DOHH2 (cell line): ENCODE measurements at regions not wholly inside any gene's neighbourhood (a gene's known extent, or its start where the extent isn't known, plus 50 kb on each side); places are given as distances from the start of the nearest gene placed in this dataset.

Experiments used
- H3F3A ChIP-seq: fragments of 200-600 bp; sonication (generic), shearing (Covaris generic); 2 replicates; pipeline ENCODE4 v1.6.0; 2016; ENCODE audit warnings: antibody characterized with exemption, mild to moderate bottlenecking; ENCODE audit not compliant: control insufficient read depth, insufficient read depth
- H3K27ac ChIP-seq: fragments of 200-600 bp; sonication (generic); 2 replicates; pipeline ENCODE4 v1.5.1; 2014; ENCODE audit warnings: low read depth, mild to moderate bottlenecking, low read length, moderate library complexity
- H3K27me3 ChIP-seq: fragments of 200-600 bp; sonication (generic); 2 replicates; pipeline ENCODE4 v1.6.1; 2014; ENCODE audit warnings: mild to moderate bottlenecking, low read length, mixed read lengths; ENCODE audit not compliant: control insufficient read depth
- H3K36me3 ChIP-seq: fragments of 200-600 bp; sonication (generic); 2 replicates; pipeline ENCODE4 v1.6.1; 2014; ENCODE audit warnings: mild to moderate bottlenecking, low read length, moderate library complexity, mixed read lengths; ENCODE audit not compliant: control insufficient read depth
- H3K4me1 ChIP-seq: fragments of 200-600 bp; sonication (generic); 2 replicates; pipeline ENCODE4 v1.6.1; 2014; ENCODE audit warnings: mild to moderate bottlenecking, low read length, mixed read lengths; ENCODE audit not compliant: control insufficient read depth
- H3K4me2 ChIP-seq: fragments of 200-600 bp; sonication (generic); 2 replicates; pipeline ENCODE4 v1.6.0; 2014; ENCODE audit warnings: mild to moderate bottlenecking, low read length, moderate library complexity
- H3K4me3 ChIP-seq: fragments of 200-600 bp; sonication (generic); 2 replicates; pipeline ENCODE4 v1.5.1; 2014; ENCODE audit warnings: mild to moderate bottlenecking, low read length, mixed read lengths
- H3K79me2 ChIP-seq: fragments of 200-600 bp; sonication (generic); 2 replicates; pipeline ENCODE4 v1.6.1; 2014; ENCODE audit warnings: mild to moderate bottlenecking, low read length, mixed read lengths; ENCODE audit not compliant: control insufficient read depth
- H3K9me2 ChIP-seq: fragments of 200-600 bp; sonication (generic); replicated peaks from 2 replicates; pipeline ENCODE4 v1.6.1; 2014; ENCODE audit warnings: mild to moderate bottlenecking, low read length, mixed read lengths; ENCODE audit not compliant: control insufficient read depth
- H3K9me3 ChIP-seq: fragments of 200-600 bp; sonication (generic); 2 replicates; pipeline ENCODE4 v1.6.1; 2014; ENCODE audit warnings: antibody characterized with exemption, low read length, mixed read lengths; ENCODE audit not compliant: control insufficient read depth, insufficient read depth
- H4K20me1 ChIP-seq: fragments of 200-600 bp; sonication (generic); 2 replicates; pipeline ENCODE4 v1.6.0; 2014; ENCODE audit warnings: low read depth, mild to moderate bottlenecking, antibody characterized with exemption, low read length, moderate library complexity; ENCODE audit not compliant: control insufficient read depth, insufficient read depth
- EZH2phosphoT487 ChIP-seq: fragments of 200-600 bp; sonication (generic); IDR thresholded peaks from 2 replicates; pipeline ENCODE4 v1.6.1; 2017; ENCODE audit warnings: borderline replicate concordance, mild to moderate bottlenecking, antibody characterized with exemption, low read length, moderate library complexity, mixed read lengths
- TF ChIP-seq, protein P1 (sequence below): fragments of 200-600 bp; sonication (generic); IDR thresholded peaks from one replicate; pipeline ENCODE4 v1.5.1; 2014; ENCODE audit warnings: antibody characterized with exemption, mild to moderate bottlenecking, low read depth, low read length; ENCODE audit not compliant: poor library complexity, severe bottlenecking

DNA sequence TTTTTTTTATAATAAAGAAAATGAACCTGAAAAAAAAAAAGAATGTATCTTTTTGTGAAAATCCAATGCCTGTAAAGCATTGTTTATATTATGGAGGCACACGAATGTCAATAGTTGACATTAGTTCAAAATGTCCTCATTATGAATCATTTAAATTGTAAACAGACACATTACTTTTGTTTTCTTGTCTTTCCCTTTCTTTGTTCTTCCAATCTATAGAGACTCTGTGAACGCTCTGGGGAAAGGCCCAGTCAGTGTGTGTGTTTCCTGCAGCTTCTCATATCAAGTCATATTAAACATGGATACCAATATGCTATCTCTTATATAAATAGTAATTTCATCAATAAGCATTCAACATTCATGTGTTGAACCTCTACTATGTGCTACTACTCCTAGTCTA is 193.1 kb downstream of the KCTD12 start:
- Histone ChIP-seq H4K20me1 (no peaks in the 10 kb centered on the region), H3K79me2 (no peaks in the 10 kb centered on the region)
- TF ChIP-seq, protein P1, sequence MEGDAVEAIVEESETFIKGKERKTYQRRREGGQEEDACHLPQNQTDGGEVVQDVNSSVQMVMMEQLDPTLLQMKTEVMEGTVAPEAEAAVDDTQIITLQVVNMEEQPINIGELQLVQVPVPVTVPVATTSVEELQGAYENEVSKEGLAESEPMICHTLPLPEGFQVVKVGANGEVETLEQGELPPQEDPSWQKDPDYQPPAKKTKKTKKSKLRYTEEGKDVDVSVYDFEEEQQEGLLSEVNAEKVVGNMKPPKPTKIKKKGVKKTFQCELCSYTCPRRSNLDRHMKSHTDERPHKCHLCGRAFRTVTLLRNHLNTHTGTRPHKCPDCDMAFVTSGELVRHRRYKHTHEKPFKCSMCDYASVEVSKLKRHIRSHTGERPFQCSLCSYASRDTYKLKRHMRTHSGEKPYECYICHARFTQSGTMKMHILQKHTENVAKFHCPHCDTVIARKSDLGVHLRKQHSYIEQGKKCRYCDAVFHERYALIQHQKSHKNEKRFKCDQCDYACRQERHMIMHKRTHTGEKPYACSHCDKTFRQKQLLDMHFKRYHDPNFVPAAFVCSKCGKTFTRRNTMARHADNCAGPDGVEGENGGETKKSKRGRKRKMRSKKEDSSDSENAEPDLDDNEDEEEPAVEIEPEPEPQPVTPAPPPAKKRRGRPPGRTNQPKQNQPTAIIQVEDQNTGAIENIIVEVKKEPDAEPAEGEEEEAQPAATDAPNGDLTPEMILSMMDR, result no peak
- TF ChIP-seq EZH2phosphoT487, result no peak

GRCh38 chr13:76692346-76692745 is 193.9 kb downstream of the KCTD12 start:
- no peaks in the 10 kb centered on the region for H3K79me2 ChIP-seq
- no peaks in the 10 kb centered on the region for H3K27me3 ChIP-seq
- no peaks in the 10 kb centered on the region for H3K4me1 ChIP-seq
- no peak for TF ChIP-seq EZH2phosphoT487
- TF ChIP-seq, protein P1, result no peak
- no peaks in the 10 kb centered on the region for H4K20me1 ChIP-seq
- no peaks in the 10 kb centered on the region for H3K9me3 ChIP-seq
- H3K4me3 ChIP-seq, result no peak overlapping the region
- no peaks in the 10 kb centered on the region for H3K9me2 ChIP-seq
- H3K27ac ChIP-seq, result no peak overlapping the region
- H3K36me3 ChIP-seq, result no peaks in the 10 kb centered on the region
- no peaks in the 10 kb centered on the region for H3F3A ChIP-seq
- H3K4me2 ChIP-seq, result no peak overlapping the region

More for the DNA sequence above, 193.1 kb downstream of the KCTD12 start:
- Histone ChIP-seq H3K4me1 (no peaks in the 10 kb centered on the region), H3K4me2 (no peak overlapping the region), H3K36me3 (no peaks in the 10 kb centered on the region), H3K9me2 (no peaks in the 10 kb centered on the region), H3K4me3 (no peak overlapping the region), H3K9me3 (no peaks in the 10 kb centered on the region), H3F3A (no peaks in the 10 kb centered on the region), H3K27ac (no peak overlapping the region), H3K27me3 (no peaks in the 10 kb centered on the region)

- Histone ChIP-seq H3K4me3 (no peak overlapping the region), H3K9me2 (no peaks in the 10 kb centered on the region), H3K79me2 (no peaks in the 10 kb centered on the region), H3K4me2 (no peak overlapping the region), H3F3A (no peaks in the 10 kb centered on the region), H3K36me3 (no peaks in the 10 kb centered on the region), H3K9me3 (no peaks in the 10 kb centered on the region), H3K4me1 (no peaks in the 10 kb centered on the region), H4K20me1 (no peaks in the 10 kb centered on the region), H3K27me3 (no peaks in the 10 kb centered on the region), H3K27ac (no peak overlapping the region)
- no peak for TF ChIP-seq EZH2phosphoT487
- TF ChIP-seq, protein P1, result no peak
Measured at GRCh38 chr13:76690611-76691010, 195.6 kb downstream of the KCTD12 start.

- no peak for TF ChIP-seq EZH2phosphoT487
- TF ChIP-seq, protein P1, result no peak
- no peaks in the 10 kb centered on the region for H3K27me3 ChIP-seq
- H3K79me2 ChIP-seq, result no peaks in the 10 kb centered on the region
- H3K9me2 ChIP-seq, result no peaks in the 10 kb centered on the region
- H3K27ac ChIP-seq, result no peak overlapping the region
- no peaks in the 10 kb centered on the region for H3K4me1 ChIP-seq
- no peaks in the 10 kb centered on the region for H3F3A ChIP-seq
- no peaks in the 10 kb centered on the region for H3K36me3 ChIP-seq
- no peaks in the 10 kb centered on the region for H3K9me3 ChIP-seq
- no peak overlapping the region for H3K4me3 ChIP-seq
- H3K4me2 ChIP-seq, result no peak overlapping the region
- no peaks in the 10 kb centered on the region for H4K20me1 ChIP-seq
Measured at GRCh38 chr13:76687467-76687866, 198.7 kb downstream of the KCTD12 start.
